Neuron (in vitro differentiated cells): ENCODE measurements at regions not wholly inside any gene's neighbourhood (a gene's known extent, or its start where the extent isn't known, plus 50 kb on each side); places are given as distances from the start of the nearest gene placed in this dataset.

Experiments used
- H2AFZ ChIP-seq: one replicate; pipeline ENCODE4 v1.6.1; 2013; ENCODE audit warnings: low read depth, mild to moderate bottlenecking, inconsistent platforms, low read length, moderate library complexity
- H3K27me3 ChIP-seq: one replicate; pipeline ENCODE4 v1.6.1; 2013; ENCODE audit warnings: low read length; ENCODE audit not compliant: insufficient read depth
- H3K36me3 ChIP-seq: one replicate; pipeline ENCODE4 v1.6.1; 2013; ENCODE audit warnings: low read length; ENCODE audit not compliant: insufficient read depth
- H3K4me1 ChIP-seq: one replicate; pipeline ENCODE4 v1.6.1; 2013; ENCODE audit warnings: low read length; ENCODE audit not compliant: insufficient read depth
- H3K4me3 ChIP-seq: 2 replicates; pipeline ENCODE4 v1.5.1; 2013; ENCODE audit warnings: mild to moderate bottlenecking, low read length, moderate library complexity
- H3K9me3 ChIP-seq: one replicate; pipeline ENCODE4 v1.6.1; 2013; ENCODE audit warnings: low read length

GRCh38 chr14:101441710-101442109 lies 119.6 kb upstream of the DIO3 start:
- no peaks in the 10 kb centered on the region for H3K9me3 ChIP-seq
- H3K4me3 ChIP-seq = no peak overlapping the region
- no peaks in the 10 kb centered on the region for H3K36me3 ChIP-seq
- H3K4me1 ChIP-seq = no peaks in the 10 kb centered on the region
- no peaks in the 10 kb centered on the region for H3K27me3 ChIP-seq
- no peak overlapping the region for H2AFZ ChIP-seq

DNA sequence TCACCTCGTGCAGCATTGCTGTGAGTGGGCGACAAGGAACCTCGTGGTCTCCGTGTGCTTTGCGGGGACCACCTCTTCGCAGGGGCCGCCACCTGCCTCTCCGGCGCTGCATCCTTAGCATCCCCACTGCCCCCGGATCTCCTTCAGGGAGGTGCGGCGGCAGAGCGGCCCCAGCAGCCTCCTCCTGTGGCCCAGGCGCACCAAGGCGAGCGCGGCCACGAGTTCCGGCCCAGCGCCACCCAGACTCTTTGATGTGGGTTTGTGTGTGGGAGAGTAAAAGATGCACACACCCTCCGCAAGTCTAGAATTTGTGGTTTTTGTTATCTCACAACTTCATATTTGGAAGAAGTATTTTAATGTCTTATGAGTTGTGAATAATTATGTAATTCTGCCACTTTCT lies 118.8 kb upstream of the DIO3 start:
- H3K4me1 ChIP-seq = no peaks in the 10 kb centered on the region
- no peaks in the 10 kb centered on the region for H3K9me3 ChIP-seq
- H2AFZ ChIP-seq = no peak overlapping the region
- H3K4me3 ChIP-seq = no peak overlapping the region
- H3K36me3 ChIP-seq = no peaks in the 10 kb centered on the region
- H3K27me3 ChIP-seq = no peaks in the 10 kb centered on the region

DNA sequence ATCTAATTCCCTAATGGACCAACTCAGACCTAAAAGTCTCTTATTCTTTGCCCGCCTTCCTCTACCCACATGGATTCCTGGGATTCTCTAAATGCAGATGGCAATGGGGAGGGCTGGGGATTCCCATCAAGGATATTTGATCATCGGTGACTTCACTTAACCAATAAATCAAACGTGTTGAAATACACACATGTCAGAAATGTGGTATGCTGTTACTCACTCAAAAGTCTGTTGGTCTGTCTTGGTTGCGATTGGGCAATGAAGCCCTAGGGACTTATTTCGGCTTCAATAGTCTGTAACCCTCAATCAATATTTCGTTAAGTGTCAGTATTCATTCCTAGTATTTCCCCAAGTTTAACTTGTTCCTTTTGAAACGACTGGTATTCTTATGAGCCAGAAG lies 117.2 kb upstream of the DIO3 start:
- H3K9me3 ChIP-seq = peaks cover 1% of the 10 kb centered on the region
- no peak overlapping the region for H2AFZ ChIP-seq
- no peaks in the 10 kb centered on the region for H3K27me3 ChIP-seq
- no peaks in the 10 kb centered on the region for H3K36me3 ChIP-seq
- no peak overlapping the region for H3K4me3 ChIP-seq
- H3K4me1 ChIP-seq = no peaks in the 10 kb centered on the region

- H3K4me3 ChIP-seq = no peak overlapping the region
- H3K36me3 ChIP-seq = no peaks in the 10 kb centered on the region
- peaks cover 3% of the 10 kb centered on the region for H3K9me3 ChIP-seq
- no peak overlapping the region for H2AFZ ChIP-seq
- no peaks in the 10 kb centered on the region for H3K4me1 ChIP-seq
- H3K27me3 ChIP-seq = no peaks in the 10 kb centered on the region
These were observed 116.0 kb upstream of the DIO3 start for GRCh38 chr14:101445278-101445677.

- no peaks in the 10 kb centered on the region for H3K4me1 ChIP-seq
- H3K36me3 ChIP-seq = no peaks in the 10 kb centered on the region
- peaks cover 3% of the 10 kb centered on the region for H3K9me3 ChIP-seq
- no peaks in the 10 kb centered on the region for H3K27me3 ChIP-seq
- H3K4me3 ChIP-seq = no peak overlapping the region
- H2AFZ ChIP-seq = no peak overlapping the region
These were observed 114.8 kb upstream of the DIO3 start for GRCh38 chr14:101446387-101446969.

DNA sequence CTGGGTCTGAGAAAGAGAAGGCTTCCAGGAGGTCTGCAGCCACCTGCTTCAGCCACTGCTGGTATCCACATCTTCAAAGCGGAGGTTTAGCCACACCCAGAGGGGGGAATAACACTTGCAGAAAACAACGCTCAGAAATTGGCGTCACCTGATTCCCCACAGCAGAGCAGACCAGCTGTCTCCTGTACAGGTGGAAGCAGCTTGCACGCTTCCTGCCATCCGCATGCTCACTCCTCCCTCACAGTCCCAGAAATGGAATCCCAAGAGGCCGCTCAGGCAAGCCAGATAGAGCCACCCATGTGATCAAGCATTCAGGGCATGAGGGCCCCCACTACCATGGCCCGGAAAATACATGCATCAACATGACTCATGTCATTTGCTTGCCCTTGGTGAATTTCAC lies 112.2 kb upstream of the DIO3 start:
- Histone ChIP-seq H3K4me3 (no peak overlapping the region), H2AFZ (no peak overlapping the region), H3K9me3 (peaks cover 3% of the 10 kb centered on the region), H3K27me3 (no peaks in the 10 kb centered on the region), H3K4me1 (no peaks in the 10 kb centered on the region), H3K36me3 (no peaks in the 10 kb centered on the region)

DNA sequence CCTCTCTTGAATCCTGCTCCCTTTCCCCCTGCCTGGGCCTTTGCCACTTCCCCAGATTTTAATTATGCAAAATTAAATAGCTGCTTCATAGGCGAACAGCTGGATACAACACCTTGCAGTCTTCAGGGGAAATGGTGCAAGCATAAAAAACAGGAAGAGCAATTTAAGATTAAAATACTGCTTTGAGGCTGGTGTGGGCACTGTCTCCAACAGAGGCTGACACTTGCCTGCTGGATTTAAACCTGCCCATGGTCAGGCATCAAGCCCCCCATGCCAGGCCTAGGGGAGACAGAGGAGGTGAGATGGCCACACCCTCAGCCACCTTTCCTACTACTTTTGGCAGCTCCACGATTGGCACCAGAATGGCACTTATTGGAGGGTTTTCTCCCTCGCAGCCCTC lies 110.1 kb upstream of the DIO3 start:
- Histone ChIP-seq H3K36me3 (no peaks in the 10 kb centered on the region), H3K27me3 (peaks cover 5% of the 10 kb centered on the region), H3K9me3 (peaks cover 3% of the 10 kb centered on the region), H2AFZ (no peak overlapping the region), H3K4me1 (peaks cover 10% of the 10 kb centered on the region), H3K4me3 (no peak overlapping the region)

- no peak overlapping the region for H3K4me3 ChIP-seq
- peaks cover 3% of the 10 kb centered on the region for H3K9me3 ChIP-seq
- H3K27me3 ChIP-seq = peaks cover 5% of the 10 kb centered on the region
- H3K4me1 ChIP-seq = peaks cover 18% of the 10 kb centered on the region
- H2AFZ ChIP-seq = no peak overlapping the region
- no peaks in the 10 kb centered on the region for H3K36me3 ChIP-seq
These were observed 108.1 kb upstream of the DIO3 start for GRCh38 chr14:101453225-101453624.

GRCh38 chr14:101454229-101454628 lies 107.1 kb upstream of the DIO3 start:
- Histone ChIP-seq H3K9me3 (peaks cover under 1% of the 10 kb centered on the region), H3K36me3 (no peaks in the 10 kb centered on the region), H3K27me3 (peaks cover 5% of the 10 kb centered on the region), H3K4me1 (peaks cover 18% of the 10 kb centered on the region), H3K4me3 (no peak overlapping the region), H2AFZ (no peak overlapping the region)

GRCh38 chr14:101456246-101457175 lies 104.8 kb upstream of the DIO3 start:
- H3K4me1 ChIP-seq = peaks cover 18% of the 10 kb centered on the region
- peaks cover 5% of the 10 kb centered on the region for H3K27me3 ChIP-seq
- peaks cover 4% of the 10 kb centered on the region for H3K9me3 ChIP-seq
- peak overlapping the region; percentile 39 for H2AFZ ChIP-seq
- H3K4me3 ChIP-seq = peak overlapping the region; percentile 27
- no peaks in the 10 kb centered on the region for H3K36me3 ChIP-seq

GRCh38 chr14:101457301-101457935 lies 103.9 kb upstream of the DIO3 start:
- H3K4me3 ChIP-seq = no peak overlapping the region
- H3K9me3 ChIP-seq = peaks cover 4% of the 10 kb centered on the region
- H2AFZ ChIP-seq = no peak overlapping the region
- no peaks in the 10 kb centered on the region for H3K36me3 ChIP-seq
- peaks cover 5% of the 10 kb centered on the region for H3K27me3 ChIP-seq
- peaks cover 18% of the 10 kb centered on the region for H3K4me1 ChIP-seq

- no peak overlapping the region for H2AFZ ChIP-seq
- peaks cover 18% of the 10 kb centered on the region for H3K4me1 ChIP-seq
- no peaks in the 10 kb centered on the region for H3K36me3 ChIP-seq
- H3K27me3 ChIP-seq = peaks cover 5% of the 10 kb centered on the region
- H3K9me3 ChIP-seq = peaks cover 4% of the 10 kb centered on the region
- no peak overlapping the region for H3K4me3 ChIP-seq
These were observed 103.2 kb upstream of the DIO3 start for GRCh38 chr14:101457936-101458740.
